Liver (tissue), 7 donors: ENCODE measurements at regions not wholly inside any gene's neighbourhood (a gene's known extent, or its start where the extent isn't known, plus 50 kb on each side); places are given as distances from the start of the nearest gene placed in this dataset.

Experiments used
- DNase-seq: peaks from one replicate; pipeline ENCODE4 v3.0.0-alpha.2; 2017; ENCODE audit warnings: low spot score
- H3K27ac ChIP-seq, 2 donors: one replicate each; pipeline ENCODE4 v1.7.0; 2013; ENCODE audit warnings: inconsistent platforms in 2 of 2, low read length in 2 of 2, control low read depth in 1 of 2, low read depth in 1 of 2, mild to moderate bottlenecking in 1 of 2
- H3K27me3 ChIP-seq, 4 donors: one replicate each; pipeline versions ENCODE4 v1.6.1 to v1.7.0; 2013; ENCODE audit warnings: low read length in 3 of 4, inconsistent platforms in 1 of 4, mild to moderate bottlenecking in 1 of 4, moderate library complexity in 1 of 4; ENCODE audit not compliant: control insufficient read depth in 4 of 4, insufficient read depth in 4 of 4
- H3K36me3 ChIP-seq, 4 donors: one replicate each; pipeline versions ENCODE4 v1.6.1 to v1.7.0; 2013; ENCODE audit warnings: low read length in 3 of 4, mild to moderate bottlenecking in 3 of 4, low read depth in 1 of 4, moderate library complexity in 1 of 4; ENCODE audit not compliant: control insufficient read depth in 4 of 4, insufficient read depth in 3 of 4
- H3K4me1 ChIP-seq, 4 donors: one replicate each; pipeline versions ENCODE4 v1.6.1 to v1.7.0; 2013; ENCODE audit warnings: low read length in 3 of 4, mild to moderate bottlenecking in 3 of 4, moderate library complexity in 1 of 4; ENCODE audit not compliant: control insufficient read depth in 4 of 4, insufficient read depth in 4 of 4
- H3K4me3 ChIP-seq, 3 donors: one replicate each; pipeline versions ENCODE4 v1.6.1 to v1.7.0; 2013; ENCODE audit warnings: low read length in 3 of 3, control low read depth in 1 of 3, low read depth in 1 of 3, mild to moderate bottlenecking in 1 of 3
- H3K9ac ChIP-seq, 2 donors: one replicate each; pipeline ENCODE4 v1.7.0; 2013; ENCODE audit warnings: low read length in 2 of 2, mild to moderate bottlenecking in 2 of 2, moderate library complexity in 2 of 2, control low read depth in 1 of 2, low read depth in 1 of 2
- H3K9me3 ChIP-seq, 4 donors: one replicate each; pipeline versions ENCODE4 v1.6.1 to v1.7.0; 2013; ENCODE audit warnings: low read length in 3 of 4; ENCODE audit not compliant: control insufficient read depth in 4 of 4
- ATF3 ChIP-seq: IDR thresholded peaks from 2 replicates; pipeline ENCODE4 v1.6.1; 2016; ENCODE audit warnings: antibody characterized with exemption
- EGR1 ChIP-seq, 2 donors: IDR thresholded peaks; 2 replicates each; pipeline ENCODE4 v1.6.1; 2016 to 2018; ENCODE audit warnings: antibody characterized with exemption in 2 of 2, low read depth in 2 of 2
- FOXA1 ChIP-seq: IDR thresholded peaks from 2 replicates; pipeline ENCODE4 v1.6.1; 2016; ENCODE audit warnings: antibody characterized with exemption
- FOXA2 ChIP-seq: IDR thresholded peaks from 2 replicates; pipeline ENCODE4 v1.6.1; 2016; ENCODE audit warnings: antibody characterized with exemption
- GABPA ChIP-seq, 2 donors: IDR thresholded peaks in 1 of 2; conservative IDR thresholded peaks in 1 of 2; 2 replicates each; pipeline ENCODE4 v1.6.1; 2016; ENCODE audit warnings: antibody characterized with exemption in 2 of 2, mild to moderate bottlenecking in 1 of 2, moderate library complexity in 1 of 2
- HNF4A ChIP-seq, 2 donors: conservative IDR thresholded peaks; 2 replicates each; pipeline ENCODE4 v1.6.1; 2016; ENCODE audit warnings: antibody characterized with exemption in 2 of 2, mild to moderate bottlenecking in 2 of 2
- HNF4G ChIP-seq: IDR thresholded peaks from 2 replicates; pipeline ENCODE4 v1.6.1; 2016; ENCODE audit warnings: antibody characterized with exemption
- JUND ChIP-seq, 2 donors: IDR thresholded peaks; 2 replicates each; pipeline ENCODE4 v1.6.1; 2016; ENCODE audit warnings: antibody characterized with exemption in 2 of 2
- MAX ChIP-seq: IDR thresholded peaks from 2 replicates; pipeline ENCODE4 v1.6.1; 2016; ENCODE audit warnings: antibody characterized with exemption
- NR2F2 ChIP-seq: IDR thresholded peaks from 2 replicates; pipeline ENCODE4 v1.6.1; 2016; ENCODE audit warnings: antibody characterized with exemption
- REST ChIP-seq: IDR thresholded peaks from 2 replicates; pipeline ENCODE4 v1.6.1; 2016; ENCODE audit warnings: antibody characterized with exemption, mild to moderate bottlenecking
- RXRA ChIP-seq, 2 donors: IDR thresholded peaks; 2 replicates each; pipeline ENCODE4 v1.6.1; 2017 to 2018; ENCODE audit warnings: antibody characterized with exemption in 2 of 2, mild to moderate bottlenecking in 1 of 2
- SP1 ChIP-seq: IDR thresholded peaks from 2 replicates; pipeline ENCODE4 v1.6.1; 2018; ENCODE audit warnings: antibody characterized with exemption, mild to moderate bottlenecking
- TAF1 ChIP-seq: conservative IDR thresholded peaks from 2 replicates; pipeline ENCODE4 v1.6.1; 2016; ENCODE audit warnings: antibody characterized with exemption, mild to moderate bottlenecking
- YY1 ChIP-seq: IDR thresholded peaks from 2 replicates; pipeline ENCODE4 v1.6.1; 2016; ENCODE audit warnings: antibody characterized with exemption, mild to moderate bottlenecking
- ZBTB33 ChIP-seq: IDR thresholded peaks from 2 replicates; pipeline ENCODE4 v1.6.1; 2016; ENCODE audit warnings: antibody characterized with exemption
- WGBS: extraction: QIAGEN DNeasy Blood & Tissue Kit; methylation state at CpG from one replicate; pipeline ENCODE4 v1.1.7; 2013; 5-methylcytosine and 5-hydroxymethylcytosine counted together
- donor health status: healthy.
- donor health status: healthy.
- donor health status: healthy.
- donor health status: healthy.

- Histone ChIP-seq H3K4me1 (peaks cover 4 to 25% (median 7%) of the 10 kb centered on the region in 4 donors), H3K9ac (no peak overlapping the region), H3K9me3 (no peaks in the 10 kb centered on the region), H3K4me3 (no peak overlapping the region), H3K27ac (no peak overlapping the region), H3K36me3 (no peaks in the 10 kb centered on the region), H3K27me3 (no peaks in the 10 kb centered on the region)
- no peak for DNase-seq
- no peak for TF ChIP-seq YY1
- no peak for TF ChIP-seq MAX
- TF ChIP-seq HNF4A (conservative IDR thresholded peaks at IDR 0.05), result no peak
- TF ChIP-seq TAF1, result no peak
- TF ChIP-seq SP1, result no peak
- no peak for TF ChIP-seq FOXA1
- no peak for TF ChIP-seq REST
- TF ChIP-seq ZBTB33, result no peak
- no peak for TF ChIP-seq RXRA (IDR thresholded peaks at IDR 0.05)
- TF ChIP-seq EGR1 (IDR thresholded peaks at IDR 0.05; ENCODE audit: low read depth in 2 of 2), result no peak
- no peak for TF ChIP-seq JUND (IDR thresholded peaks at IDR 0.05)
- TF ChIP-seq FOXA2, result no peak
- WGBS, result 92% methylated on average over 6 of the region's 6 CpGs
Observed at GRCh38 chr7:24476227-24476626, 97.0 kb upstream of the PALS2 start.

- Histone ChIP-seq H3K4me3 (no peak overlapping the region), H3K27ac (no peak overlapping the region), H3K9ac (no peak overlapping the region), H3K36me3 (no peaks in the 10 kb centered on the region), H3K9me3 (no peaks in the 10 kb centered on the region), H3K4me1 (peaks cover 4 to 25% (median 7%) of the 10 kb centered on the region in 4 donors), H3K27me3 (no peaks in the 10 kb centered on the region)
- WGBS, result 44% methylated on average over 5 of the region's 5 CpGs
- DNase-seq, result no peak
- no peak for TF ChIP-seq MAX
- TF ChIP-seq REST, result peak; percentile 23
- TF ChIP-seq FOXA2, result no peak
- peak in 1 of 2 donors; percentile 16 for TF ChIP-seq JUND (IDR thresholded peaks at IDR 0.05)
- TF ChIP-seq TAF1, result no peak
- peak; percentile 31 for TF ChIP-seq HNF4G
- TF ChIP-seq ATF3, result no peak
- no peak for TF ChIP-seq GABPA (IDR thresholded peaks at IDR 0.05 in 1 of 2, conservative IDR thresholded peaks at IDR 0.05 in 1 of 2)
- no peak for TF ChIP-seq EGR1 (IDR thresholded peaks at IDR 0.05; ENCODE audit: low read depth in 2 of 2)
- peak; percentile 51 to 54 for TF ChIP-seq HNF4A (conservative IDR thresholded peaks at IDR 0.05)
- peak; percentile 40 for TF ChIP-seq NR2F2
- no peak for TF ChIP-seq FOXA1
- TF ChIP-seq SP1, result peak; percentile 16
- TF ChIP-seq ZBTB33, result no peak
Observed at GRCh38 chr7:24477398-24478136, 95.7 kb upstream of the PALS2 start.
